Left ventricle myocardium superior (tissue), 1 donor: ENCODE measurements at regions not wholly inside any gene's neighbourhood (a gene's known extent, or its start where the extent isn't known, plus 50 kb on each side); places are given as distances from the start of the nearest gene placed in this dataset.

ENCODE experiments used
- ATAC-seq: fragments of 200-7000 bp; cut with Tn5 transposase; one replicate; pipeline ENCODE4 v1.9.1; 2020; ENCODE audit warnings: mild to moderate bottlenecking, moderate library complexity
- DNase-seq: peaks from one replicate; pipeline ENCODE4 v3.0.0-alpha.2; 2020
- intact Hi-C: fragments of 100-400 bp; cut with micrococcal nuclease; formaldehyde crosslinking; loops from one replicate; pipeline ENCODE4 v1.11.0; 2022
- donor health status: DM: no; HTN: yes; CAD: no; lungs with severe emphysema.

DNA sequence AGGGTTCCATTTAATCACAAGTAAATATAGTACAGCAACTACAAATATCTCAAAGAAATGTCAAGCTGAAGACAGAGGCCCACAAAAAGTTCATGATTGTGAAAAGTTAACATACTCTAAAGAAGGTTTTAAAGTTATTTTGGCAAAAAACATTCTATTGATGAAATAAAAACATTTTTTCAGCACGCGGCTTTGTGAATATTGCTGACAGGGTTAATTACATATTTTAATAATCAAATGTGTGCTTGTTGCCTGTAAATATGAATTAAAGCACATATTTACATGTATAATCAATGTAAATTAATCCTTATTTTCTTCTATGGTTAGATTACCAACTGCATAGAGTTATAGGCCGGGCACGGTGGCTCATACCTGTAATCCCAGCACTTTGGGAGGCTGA lies 328.1 kb downstream of the MZT1 start:
- intact Hi-C loops: no loop called here
- DNase-seq: no peak
- ATAC-seq: no peak

DNA sequence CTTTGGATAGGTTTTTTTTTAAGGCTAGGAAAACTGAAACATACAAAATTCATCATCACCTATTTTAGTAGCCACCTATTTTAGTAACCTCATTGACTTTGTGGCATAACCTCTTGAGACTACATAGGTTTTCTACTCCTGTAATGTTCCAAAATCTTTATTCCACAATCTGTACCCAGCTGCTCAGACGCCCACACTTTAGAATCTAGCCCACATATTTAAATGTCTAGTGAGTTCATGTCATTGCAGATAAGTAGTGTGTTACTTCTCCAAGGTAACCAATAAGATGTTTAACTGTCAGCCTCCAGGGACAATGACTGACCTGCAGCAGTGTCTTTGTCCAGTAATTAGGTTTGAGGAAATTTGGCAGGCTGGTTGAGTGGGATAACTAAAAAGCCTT lies 330.2 kb downstream of the MZT1 start:
- ATAC-seq (no peak), DNase-seq (no peak)
- intact Hi-C loops: no loop called here

DNA sequence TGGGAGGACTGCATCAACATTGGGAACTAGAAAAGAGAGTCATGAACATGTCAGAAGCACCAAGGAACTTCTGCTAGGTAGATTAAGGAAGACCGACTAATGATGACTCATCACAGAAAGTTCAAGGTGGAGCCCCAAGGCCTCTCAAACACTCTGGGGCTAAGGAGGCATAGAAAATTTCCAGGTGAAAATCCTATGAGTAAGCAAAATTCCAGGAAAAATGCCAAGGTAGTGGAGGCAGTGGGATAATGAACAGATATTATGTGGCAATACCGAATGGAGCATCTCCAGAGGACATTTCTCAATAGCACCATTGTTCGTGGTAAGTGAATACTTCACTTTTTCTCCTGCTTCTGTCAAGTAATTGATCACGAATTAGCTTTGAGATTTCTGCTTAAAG lies 336.5 kb downstream of the MZT1 start:
- intact Hi-C loops: no loop called here
- ATAC-seq: no peak

DNA sequence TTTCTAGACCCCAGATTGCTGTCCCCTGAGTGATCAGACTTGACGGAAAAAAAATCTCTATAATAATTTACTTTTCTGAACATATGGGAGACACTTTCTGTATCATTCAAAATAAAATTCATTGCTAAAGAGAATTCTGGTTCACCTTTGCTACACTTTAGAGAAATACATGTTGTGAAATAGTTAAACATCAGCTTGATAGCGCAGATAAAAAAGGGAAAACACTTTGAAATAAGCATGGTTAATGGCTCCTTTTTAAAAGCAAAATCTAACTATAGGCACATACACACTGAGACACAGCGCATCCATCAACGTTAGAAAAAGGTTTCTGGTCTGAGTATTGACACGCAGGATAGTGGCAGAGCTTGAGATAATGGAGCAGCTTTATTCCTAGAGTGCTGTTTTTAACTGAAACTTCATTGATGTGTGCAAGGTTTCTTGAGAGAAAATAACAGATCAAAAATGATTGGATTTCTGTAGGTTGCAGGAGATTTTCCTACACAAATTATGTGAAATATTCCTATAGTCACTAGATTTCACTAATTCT lies 341.2 kb downstream of the MZT1 start:
- ATAC-seq: no peak
- no peak for DNase-seq
- intact Hi-C loops: no loop called here

More for the DNA sequence above, 336.5 kb downstream of the MZT1 start:
- DNase-seq: no peak

DNA sequence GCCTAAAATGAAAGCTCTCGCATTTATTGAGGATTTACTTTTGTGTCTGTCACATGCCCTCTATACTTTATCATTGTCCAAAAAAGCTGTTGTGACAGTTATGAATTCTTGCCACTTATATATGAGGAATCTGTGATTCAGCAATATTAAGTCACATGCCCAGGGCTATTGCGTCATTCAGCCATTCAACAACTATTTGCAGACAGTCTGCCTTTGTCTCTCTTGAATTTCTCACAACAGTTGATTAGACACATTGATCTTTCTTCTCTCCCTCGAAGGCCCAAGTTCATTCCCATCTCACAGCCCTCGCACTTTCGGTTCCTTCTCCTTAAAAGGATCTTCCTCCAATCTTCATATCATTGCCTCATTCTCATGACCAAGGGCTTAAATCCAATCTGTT lies 342.6 kb downstream of the MZT1 start:
- ATAC-seq (no peak), DNase-seq (no peak)
- intact Hi-C loops: no loop called here

DNA sequence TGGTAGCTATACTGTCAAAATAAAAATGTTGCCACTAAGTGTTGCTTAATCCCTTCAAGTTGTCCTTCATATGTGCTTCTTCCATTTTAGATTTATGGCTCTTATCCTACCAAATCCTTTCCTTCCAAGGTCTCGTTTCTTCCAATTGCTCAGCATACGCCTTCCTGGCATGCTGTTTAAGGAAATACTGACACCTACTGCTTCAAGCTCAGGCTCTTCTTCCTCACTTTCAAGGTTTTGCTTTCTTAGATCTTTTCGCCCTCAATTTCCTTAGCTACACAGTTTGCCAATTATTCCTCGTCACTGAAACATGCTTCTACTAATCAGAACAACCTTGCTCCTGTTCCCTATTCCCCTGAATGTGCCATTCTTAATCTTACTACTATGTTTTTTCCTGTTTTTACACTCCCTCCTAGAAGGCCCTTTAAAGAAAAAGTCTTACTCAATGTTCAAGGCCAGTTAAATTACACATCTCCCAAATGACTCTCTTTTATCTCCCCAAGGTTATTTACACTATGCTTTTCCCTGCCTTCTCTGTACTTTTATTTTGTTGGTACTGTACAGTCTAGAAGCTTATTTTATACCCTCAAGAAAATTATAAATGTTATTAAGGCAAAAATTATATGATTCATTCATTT lies 343.1 kb downstream of the MZT1 start:
- ATAC-seq: no peak
- DNase-seq: no peak
- intact Hi-C loops: no loop called here

DNA sequence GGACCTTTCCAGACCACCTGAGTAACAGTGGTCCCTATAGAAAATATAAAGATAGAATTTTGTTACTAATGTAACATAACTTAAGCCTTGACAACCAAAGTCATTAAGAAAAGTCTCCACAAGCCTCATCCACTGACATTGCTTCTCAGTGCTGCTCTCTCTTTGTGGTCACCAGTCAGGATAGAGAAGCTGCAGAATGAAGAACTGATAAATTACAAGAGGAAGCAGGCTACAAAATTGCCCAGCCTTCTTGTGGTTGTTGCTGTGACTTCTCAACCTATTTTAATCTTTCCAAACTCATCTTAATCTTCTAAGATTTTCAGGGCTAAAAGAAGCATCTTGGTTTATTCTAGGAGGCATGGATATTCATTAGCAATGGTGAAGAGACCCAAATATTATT lies 343.8 kb downstream of the MZT1 start:
- DNase-seq (no peak), ATAC-seq (no peak)
- intact Hi-C loops: no loop called here

DNA sequence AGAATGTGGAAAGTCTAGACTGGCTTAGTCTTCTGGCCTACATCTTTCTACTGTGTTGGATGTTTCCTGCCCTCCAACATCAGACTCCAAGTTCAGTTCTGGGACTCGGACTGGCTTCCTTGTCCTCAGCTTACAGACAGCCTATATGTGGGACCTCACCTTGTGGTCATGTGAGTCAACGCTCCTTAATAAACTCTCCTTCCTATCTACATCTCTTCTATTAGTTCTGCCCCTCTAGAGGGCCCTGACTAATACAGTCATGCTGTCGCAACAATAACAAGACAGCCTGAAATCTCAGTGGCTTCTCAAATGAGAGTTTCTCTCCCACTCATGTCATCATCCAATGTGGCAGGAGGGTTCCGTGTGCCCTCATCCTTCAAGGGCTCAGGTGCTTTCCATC lies 347.8 kb downstream of the MZT1 start:
- DNase-seq (no peak), ATAC-seq (no peak)
- intact Hi-C loops: no loop called here

DNA sequence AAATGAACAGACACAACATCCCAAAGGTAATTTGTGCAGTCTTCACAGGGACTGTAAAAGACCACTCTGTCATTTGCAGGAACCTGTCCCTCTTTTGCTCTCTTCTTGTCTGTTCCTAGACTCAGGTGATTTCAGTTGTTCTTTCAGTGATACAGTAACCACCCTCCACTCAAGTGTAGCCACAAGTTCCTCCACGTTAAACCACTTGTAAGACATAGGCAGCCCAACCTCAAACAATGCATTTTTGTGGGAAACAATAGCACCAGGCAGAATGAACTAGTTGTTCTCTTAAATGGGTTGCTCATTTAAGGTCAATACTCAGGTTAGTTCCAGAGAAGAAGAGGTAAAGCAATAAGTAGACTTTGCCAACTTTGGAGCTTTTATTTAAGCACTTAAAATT lies 359.4 kb downstream of the MZT1 start:
- DNase-seq (no peak), ATAC-seq (no peak)
- intact Hi-C loops: no loop called here

DNA sequence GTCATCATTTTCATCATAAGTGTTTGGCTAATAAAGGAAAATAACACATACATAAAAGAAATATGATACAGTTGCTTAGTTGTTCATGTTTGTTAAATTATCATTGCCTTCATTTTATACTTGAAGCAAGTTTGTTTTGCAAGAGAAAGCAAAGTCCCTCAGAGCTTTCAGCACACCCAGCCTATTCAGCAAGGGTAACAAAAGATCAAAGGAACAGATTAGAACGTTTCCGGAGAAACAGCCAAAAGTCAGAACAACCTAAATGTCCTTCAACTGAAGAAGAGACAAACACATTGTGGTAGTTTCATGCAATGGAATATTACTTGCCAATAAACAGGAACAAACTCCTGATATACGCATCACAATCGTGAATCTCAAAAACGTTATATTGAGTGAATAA lies 380.7 kb downstream of the MZT1 start:
- intact Hi-C loops: no loop called here
- ATAC-seq (no peak), DNase-seq (no peak)

DNA sequence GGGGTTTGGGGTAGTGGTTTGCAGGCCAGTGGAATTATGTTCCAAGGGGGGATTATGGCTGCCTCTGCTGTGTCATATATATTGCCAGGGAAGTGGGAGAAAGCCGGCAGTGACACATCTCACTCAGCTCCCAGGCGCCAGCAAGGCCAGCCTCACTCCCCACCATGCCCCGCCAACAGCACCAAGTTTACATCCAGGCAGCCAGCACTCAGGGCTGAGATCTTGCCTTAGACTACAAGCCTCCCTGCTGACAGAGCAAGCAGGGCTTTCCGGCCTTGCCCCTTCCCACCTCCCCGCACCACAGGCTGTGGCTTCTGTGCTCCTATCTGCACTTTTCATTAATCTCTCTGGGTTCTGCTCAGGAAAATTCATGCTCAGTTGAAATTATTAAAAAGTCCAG lies 385.1 kb downstream of the MZT1 start:
- DNase-seq (no peak), ATAC-seq (no peak)
- intact Hi-C loops: no loop called here

DNA sequence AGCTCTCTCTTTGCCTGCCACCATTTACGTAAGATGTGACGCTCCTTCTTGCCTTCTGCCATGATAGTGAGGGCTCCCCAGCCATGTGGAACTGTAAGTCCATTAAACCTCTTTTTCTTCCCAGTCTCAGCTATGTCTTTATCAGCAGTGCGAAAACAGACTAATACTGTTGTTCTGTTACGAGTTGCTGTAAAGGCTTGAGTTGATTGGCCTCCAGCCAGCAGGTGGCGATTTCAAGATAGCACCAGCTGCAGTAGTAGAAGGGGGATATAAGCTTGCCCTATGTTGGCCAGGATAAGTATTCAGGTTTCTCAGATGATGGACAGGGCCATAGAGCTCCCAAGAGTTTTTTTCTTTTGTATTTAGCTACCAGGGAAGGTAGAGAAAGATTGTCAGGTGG lies 385.5 kb downstream of the MZT1 start:
- ATAC-seq (no peak), DNase-seq (no peak)
- intact Hi-C loops: no loop called here

DNA sequence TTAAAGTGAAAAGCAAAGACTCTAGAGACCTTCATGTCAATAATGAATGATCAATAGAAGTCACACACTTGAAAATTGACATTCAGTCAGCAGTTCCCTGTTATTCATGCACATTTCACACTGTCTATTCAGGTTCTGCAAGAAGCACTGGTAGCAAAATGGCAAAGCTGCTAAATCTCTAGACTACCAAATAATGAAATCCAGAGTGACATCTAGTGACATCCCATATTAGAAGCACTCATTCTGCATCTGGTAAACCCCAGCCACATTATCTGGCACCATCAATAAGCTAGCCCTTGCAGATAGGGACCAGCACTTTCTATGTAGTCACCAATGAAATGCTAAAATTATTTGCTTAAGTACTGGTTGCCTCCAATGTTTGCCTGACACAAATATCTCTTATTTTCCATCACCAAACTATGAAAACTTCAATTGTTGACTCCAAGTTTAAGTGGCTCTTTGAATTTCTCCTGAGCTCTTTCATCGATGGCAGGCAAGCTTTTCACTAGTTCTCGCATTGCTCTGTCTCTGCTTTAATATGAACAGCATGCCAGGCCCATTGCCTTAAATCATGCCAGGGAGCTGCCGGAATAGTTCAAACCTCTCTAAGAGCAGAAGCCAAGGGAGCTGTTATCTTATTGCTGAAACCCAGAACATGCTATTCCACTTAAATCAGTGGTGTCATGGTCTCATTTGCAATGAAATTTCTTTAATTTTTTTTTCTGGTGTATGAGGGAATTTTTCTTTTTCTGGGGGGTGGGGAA lies 409.9 kb downstream of the MZT1 start:
- DNase-seq: no peak
- intact Hi-C loops: no loop called here

DNA sequence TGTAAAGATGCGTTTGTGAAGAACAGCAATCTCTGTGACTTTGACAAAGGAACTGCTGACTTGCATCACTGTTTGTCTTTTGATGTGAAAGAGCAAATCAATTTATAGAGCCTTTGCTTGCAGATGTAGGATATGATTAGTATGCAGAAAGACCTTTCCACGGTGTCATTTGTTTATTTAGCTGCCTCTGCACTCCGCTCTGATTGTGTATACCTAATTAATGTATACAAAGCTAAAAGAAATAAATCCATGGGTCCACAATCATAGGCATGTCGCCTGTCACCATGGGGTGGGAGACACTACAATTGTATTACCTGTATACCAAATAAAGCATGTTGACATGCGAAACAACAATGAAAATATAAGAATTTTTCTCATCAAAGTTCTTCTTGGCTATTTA lies 410.7 kb downstream of the MZT1 start:
- DNase-seq (no peak), ATAC-seq (no peak)
- intact Hi-C loops: no loop called here

More for the DNA sequence above, 409.9 kb downstream of the MZT1 start:
- ATAC-seq: no peak

DNA sequence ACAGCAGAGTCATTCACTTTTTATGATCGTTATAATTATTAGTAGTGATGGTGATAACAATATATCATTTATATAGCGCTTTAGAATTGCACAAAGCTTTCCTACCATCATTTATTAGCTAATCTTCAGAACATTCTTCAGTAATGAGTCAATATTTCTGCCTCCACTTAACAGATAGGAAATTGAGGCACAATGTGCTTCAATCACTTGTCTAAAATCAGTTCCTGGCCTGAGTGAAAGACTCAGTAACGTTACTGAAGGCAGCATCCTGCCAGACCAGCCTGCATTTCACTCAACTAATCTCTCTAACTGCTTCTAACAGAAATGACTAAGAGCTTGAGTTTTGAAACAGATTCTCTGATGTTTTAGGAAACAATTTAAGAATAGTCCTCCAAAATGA lies 412.1 kb downstream of the MZT1 start:
- intact Hi-C loops: no loop called here
- no peak for DNase-seq

DNA sequence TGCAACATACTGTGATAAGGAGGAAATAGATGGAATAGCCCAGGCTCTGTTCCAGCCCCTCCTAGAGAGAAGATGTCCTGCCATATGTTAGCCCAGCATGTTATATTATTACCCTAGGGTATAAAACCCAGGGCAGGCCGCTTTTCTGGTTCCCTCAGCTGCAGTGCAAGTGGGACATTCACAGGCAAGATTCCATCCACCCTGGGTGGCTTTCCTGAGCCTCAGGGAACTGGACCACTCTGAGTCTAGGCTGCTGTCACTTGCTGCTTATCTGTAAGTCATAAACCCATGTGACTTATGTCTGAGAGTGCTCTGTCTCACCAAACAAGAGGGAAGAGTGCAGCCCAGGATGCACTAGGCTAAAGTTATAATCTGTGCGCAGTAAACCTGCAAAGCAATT lies 413.2 kb downstream of the MZT1 start:
- DNase-seq (no peak), ATAC-seq (no peak)
- intact Hi-C loops: no loop called here

More for the DNA sequence above, 412.1 kb downstream of the MZT1 start:
- no peak for ATAC-seq

DNA sequence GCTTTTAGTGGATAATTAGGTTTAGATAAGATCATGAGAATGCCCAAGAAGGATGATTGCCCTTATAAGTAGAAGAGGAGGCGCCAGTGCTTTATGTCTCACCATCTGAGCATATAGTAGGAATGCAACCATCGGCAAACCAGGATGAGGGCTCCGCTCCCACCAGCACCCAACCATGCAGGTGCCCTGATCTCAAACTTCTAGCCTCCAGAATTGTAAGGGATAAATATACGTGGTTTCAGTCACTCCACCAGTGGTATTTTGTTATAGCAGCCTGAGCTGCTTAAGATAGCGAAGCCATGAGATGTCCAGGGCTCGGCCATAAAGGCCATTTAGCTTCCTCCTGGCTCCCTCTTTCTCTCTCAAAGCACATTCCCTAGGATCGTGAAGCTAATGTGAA lies 413.9 kb downstream of the MZT1 start:
- intact Hi-C loops: no loop called here
- ATAC-seq (no peak), DNase-seq (no peak)

DNA sequence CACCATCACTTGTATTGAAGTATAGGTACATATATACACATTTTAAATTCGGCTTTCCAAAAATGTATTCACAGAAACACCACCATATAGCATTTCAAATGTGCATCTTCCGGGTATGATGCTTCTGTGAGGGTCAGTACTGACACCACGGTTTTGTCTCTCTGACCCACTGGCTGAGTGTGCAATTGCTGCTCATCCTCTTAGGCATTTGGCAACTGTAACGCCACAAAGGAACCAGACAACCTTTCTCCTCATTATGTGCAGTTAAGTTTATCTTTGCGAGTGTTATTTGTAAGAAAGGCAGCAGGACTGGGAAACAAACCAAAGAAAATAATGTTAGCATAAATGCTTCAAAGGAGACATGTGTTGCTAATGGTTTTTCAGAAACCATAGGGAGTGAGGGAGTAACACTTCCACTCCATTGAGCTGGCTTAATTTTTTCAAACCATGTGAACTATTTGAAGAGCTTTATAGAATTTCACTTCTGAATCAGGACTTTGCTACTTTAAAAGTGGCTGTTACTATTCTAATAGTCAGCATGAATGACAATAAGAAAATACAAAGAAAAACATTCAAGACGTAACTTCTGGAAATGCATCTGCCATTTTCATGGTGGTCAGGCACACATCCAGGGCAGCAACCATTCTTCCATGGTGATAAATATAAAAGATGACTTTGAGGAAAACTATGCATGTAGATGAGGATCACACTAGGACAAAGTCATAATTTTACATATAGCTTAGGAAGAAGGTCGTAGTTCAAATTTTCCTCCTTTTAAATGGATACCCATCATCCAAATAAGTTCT lies 423.3 kb downstream of the MZT1 start:
- intact Hi-C loops: no loop called here
- DNase-seq: no peak
- ATAC-seq: no peak

DNA sequence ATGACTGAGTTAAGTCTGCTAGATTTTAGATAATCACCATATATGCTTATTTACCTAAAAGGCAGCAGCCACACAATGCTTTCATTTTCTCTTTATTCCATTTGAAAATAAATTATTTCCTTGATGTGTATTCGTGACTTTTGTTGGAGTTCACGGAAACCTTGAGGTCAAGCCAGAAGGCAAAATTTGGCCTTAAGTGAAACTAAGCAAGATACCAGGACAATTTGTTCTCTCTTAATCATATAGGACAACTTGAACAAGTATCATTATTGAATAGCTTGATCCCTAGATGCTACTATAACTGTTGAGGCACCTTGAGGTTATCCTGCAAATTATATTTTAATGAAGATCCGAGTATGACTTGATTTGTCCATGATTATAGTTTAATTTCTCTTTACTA lies 429.2 kb upstream of the DACH1 start:
- ATAC-seq: no peak
- intact Hi-C loops: no loop called here
- DNase-seq: no peak

DNA sequence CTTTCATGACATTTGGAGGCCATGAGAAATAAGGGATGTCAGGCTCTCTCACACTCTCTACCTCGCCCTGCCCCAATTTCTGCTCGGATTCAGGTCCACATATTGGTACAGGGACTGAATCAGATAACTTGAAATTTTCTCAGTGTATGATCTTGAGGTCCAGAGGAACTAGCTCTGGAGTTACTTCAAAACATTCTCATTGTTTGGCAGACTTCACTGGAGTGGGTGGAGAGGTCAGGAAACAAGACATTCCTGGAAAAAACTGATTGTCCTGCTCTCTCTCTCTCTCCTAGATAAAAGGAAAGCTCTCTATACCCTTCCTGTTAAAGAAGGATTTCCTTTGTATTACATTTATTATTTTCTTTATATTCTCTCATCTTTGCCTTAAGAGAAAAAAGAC lies 428.1 kb upstream of the DACH1 start:
- ATAC-seq (no peak), DNase-seq (no peak)
- intact Hi-C loops: no loop called here
